GM10248 (cell line): ENCODE measurements at regions not wholly inside any gene's neighbourhood (a gene's known extent, or its start where the extent isn't known, plus 50 kb on each side); places are given as distances from the start of the nearest gene placed in this dataset.
A peak's percentile ranks its signal among the peaks of the same experiment; 100 is the strongest.

Experiments
- CTCF ChIA-PET: fragments of 300-600 bp; sonication (Branson Sonifier 250); formaldehyde crosslinking; extraction: SDS; loops from one replicate; lab custom pipeline; 2021; ENCODE audit warnings: antibody characterized with exemption; lab: Yijun Ruan, JAX
- POLR2A ChIA-PET: fragments of 350-650 bp; sonication (Branson Sonifier 250); formaldehyde crosslinking; extraction: SDS; loops from one replicate; lab custom pipeline; 2020; ENCODE audit warnings: antibody characterized with exemption; lab: Yijun Ruan, JAX
- DNase-seq: peaks from one replicate; pipeline ENCODE4 v3.0.0; 2012; ENCODE audit errors: extremely low spot score
- TF ChIP-seq, protein P1 (sequence below): IDR thresholded peaks from 2 replicates; pipeline ENCODE4 v1.5.1; 2012; ENCODE audit warnings: mild to moderate bottlenecking, low read depth; ENCODE audit errors: extremely low read depth, missing control alignments, control extremely low read depth

GRCh38 chr11:26040339-26040738 is 291.6 kb upstream of the ANO3 start:
- ChIA-PET CTCF (interaction anchor here (1.3 to 2.4 kb wide), 2 partner anchors 14 to 59 kb away, joined by 3 to 9 read pairs; no protein-coding TSS in a partner anchor), POLR2A (no interaction called here)
- TF ChIP-seq, protein P1, sequence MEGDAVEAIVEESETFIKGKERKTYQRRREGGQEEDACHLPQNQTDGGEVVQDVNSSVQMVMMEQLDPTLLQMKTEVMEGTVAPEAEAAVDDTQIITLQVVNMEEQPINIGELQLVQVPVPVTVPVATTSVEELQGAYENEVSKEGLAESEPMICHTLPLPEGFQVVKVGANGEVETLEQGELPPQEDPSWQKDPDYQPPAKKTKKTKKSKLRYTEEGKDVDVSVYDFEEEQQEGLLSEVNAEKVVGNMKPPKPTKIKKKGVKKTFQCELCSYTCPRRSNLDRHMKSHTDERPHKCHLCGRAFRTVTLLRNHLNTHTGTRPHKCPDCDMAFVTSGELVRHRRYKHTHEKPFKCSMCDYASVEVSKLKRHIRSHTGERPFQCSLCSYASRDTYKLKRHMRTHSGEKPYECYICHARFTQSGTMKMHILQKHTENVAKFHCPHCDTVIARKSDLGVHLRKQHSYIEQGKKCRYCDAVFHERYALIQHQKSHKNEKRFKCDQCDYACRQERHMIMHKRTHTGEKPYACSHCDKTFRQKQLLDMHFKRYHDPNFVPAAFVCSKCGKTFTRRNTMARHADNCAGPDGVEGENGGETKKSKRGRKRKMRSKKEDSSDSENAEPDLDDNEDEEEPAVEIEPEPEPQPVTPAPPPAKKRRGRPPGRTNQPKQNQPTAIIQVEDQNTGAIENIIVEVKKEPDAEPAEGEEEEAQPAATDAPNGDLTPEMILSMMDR, result no peak
- DNase-seq, result no peak

GRCh38 chr11:26042113-26042512 is 289.8 kb upstream of the ANO3 start:
- POLR2A ChIA-PET, result no interaction called here
- CTCF ChIA-PET, result no interaction called here
- TF ChIP-seq, protein P1, result no peak
- no peak for DNase-seq

- POLR2A ChIA-PET, result no interaction called here
- TF ChIP-seq, protein P1, result no peak
- DNase-seq, result peak; percentile 8
Measured at GRCh38 chr11:26043665-26044064, 288.3 kb upstream of the ANO3 start.

GRCh38 chr11:26044389-26044788 is 287.5 kb upstream of the ANO3 start:
- POLR2A ChIA-PET, result no interaction called here
- DNase-seq, result no peak
- TF ChIP-seq, protein P1, result no peak
- CTCF ChIA-PET, result no interaction called here

More at GRCh38 chr11:26043665-26044064, 288.3 kb upstream of the ANO3 start:
- CTCF ChIA-PET, result no interaction called here

GRCh38 chr11:26045082-26045481 is 286.8 kb upstream of the ANO3 start:
- no peak for DNase-seq
- CTCF ChIA-PET, result no interaction called here
- TF ChIP-seq, protein P1, result no peak
- POLR2A ChIA-PET, result no interaction called here

GRCh38 chr11:26048271-26048670 is 283.7 kb upstream of the ANO3 start:
- CTCF ChIA-PET, result interaction anchor here (1.0 to 1.1 kb wide), 2 partner anchors 11 to 60 kb away, joined by 3 read pairs; no protein-coding TSS in a partner anchor
- TF ChIP-seq, protein P1, result no peak
- DNase-seq, result no peak
- POLR2A ChIA-PET, result interaction anchor here (0.9 kb wide), 1 partner anchor 16 kb away, joined by 5 read pairs; no protein-coding TSS in a partner anchor

DNA sequence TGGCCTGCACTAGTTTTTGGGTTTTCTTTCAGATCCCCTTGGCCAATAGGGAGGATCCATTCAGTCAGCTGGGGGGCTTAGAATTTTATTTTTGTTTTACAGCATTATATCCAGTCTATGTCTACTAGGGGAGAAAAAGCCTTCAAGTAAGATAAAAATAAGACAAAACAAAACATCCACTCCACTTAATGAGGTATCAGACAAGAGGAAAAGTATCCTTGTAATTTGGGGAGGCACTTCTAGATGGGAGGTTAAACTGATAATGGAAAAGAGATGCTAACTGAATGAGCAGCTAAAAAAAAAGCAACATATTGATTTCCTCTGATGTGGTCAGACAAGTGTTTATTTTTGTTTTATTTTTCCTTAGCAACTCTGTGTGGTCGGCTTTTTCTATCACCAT is 278.0 kb upstream of the ANO3 start:
- TF ChIP-seq, protein P1, result no peak
- POLR2A ChIA-PET, result no interaction called here
- DNase-seq, result no peak
- CTCF ChIA-PET, result no interaction called here
